ENCODE measurements at regions not wholly inside any gene's neighbourhood (a gene's known extent, or its start where the extent isn't known, plus 50 kb on each side); places are given as distances from the start of the nearest gene placed in this dataset.

- no peak for TF ChIP-seq CTCF (IDR thresholded peaks at IDR 0.05)
- no peak for TF ChIP-seq POLR2A (IDR thresholded peaks at IDR 0.05)
These were observed 224.9 kb upstream of the TMEM229A start for GRCh38 chr7:124257638-124258308.
